NCI-H2171 treated with DMSO at 0.1 percent for 48 hours (cell line): ENCODE measurements at regions not wholly inside any gene's neighbourhood (a gene's known extent, or its start where the extent isn't known, plus 50 kb on each side); places are given as distances from the start of the nearest gene placed in this dataset.
"Not testable (repeated sequence)": the region's sequence is repeated elsewhere in the genome, so short reads cannot be mapped to it uniquely, and the experiment has no call there.

Experiments
- DNase-seq: peaks from one replicate; lab custom pipeline; 2025; lab: John Stamatoyannopoulos, UW

DNA sequence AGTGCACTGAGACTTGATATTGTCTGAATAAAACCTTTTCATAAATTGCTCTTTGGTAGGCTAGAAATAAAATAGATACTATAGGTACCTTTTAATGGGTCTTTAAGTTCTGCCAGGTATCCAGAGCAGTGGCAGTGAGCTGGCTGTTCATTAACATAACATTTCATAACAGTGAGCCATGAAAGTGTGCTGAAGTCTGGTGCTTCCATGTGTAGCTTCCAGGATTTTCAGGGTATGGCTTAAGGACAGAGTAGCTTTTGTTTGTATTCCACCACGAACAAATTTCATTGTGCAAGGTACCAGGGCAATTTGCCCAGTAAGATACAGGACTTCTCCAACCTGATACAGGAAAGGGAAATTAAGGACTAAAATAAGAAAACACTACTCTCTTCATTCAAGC, 124.7 kb upstream of the NANOGP8 start:
- DNase-seq = no peak

DNA sequence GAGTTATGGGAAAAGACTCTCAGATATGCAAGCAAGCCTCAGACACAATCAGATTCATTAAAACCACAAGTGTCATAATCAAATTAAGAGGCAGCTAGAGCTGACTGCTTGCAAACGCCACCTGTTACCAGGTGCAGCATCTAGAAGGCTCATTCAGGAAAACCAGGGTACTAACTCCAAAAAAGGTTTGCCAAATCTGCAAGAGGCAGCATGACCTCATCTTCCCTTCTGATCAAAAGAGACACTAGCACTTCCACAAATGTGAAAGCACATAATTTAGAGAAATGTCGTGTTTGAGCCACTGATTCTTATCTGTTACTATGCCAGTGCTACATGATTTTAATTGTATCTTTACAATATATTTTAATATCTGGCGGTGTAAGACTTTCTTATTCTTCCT, 123.3 kb upstream of the NANOGP8 start:
- no peak for DNase-seq

DNA sequence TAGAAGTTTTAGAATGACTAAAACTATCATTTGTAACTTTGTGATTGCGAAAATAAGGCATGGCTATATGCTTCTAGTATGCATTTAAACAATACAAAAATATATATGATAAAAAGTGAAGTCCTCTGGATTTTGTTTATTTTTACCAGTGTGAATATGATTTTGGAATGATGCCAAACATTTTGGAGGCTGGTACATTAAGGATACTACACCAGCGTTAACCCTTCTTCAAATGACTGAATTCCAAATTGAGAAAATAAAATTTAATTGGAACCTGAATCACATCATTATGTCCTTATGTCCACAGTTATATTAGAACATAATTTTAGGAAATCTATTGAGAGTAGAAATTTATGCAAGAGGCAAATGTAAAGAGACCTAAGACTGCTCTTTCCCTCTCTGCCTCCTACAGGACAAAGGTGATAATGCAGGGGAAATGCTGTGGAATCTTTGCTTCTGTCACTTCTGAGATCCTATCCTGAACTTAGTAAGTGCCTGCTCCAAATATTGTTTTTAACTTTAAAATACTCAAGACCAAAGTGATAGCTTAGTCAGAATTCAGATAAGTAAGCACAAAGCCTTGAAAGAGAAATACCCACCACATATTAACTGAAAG, 121.1 kb upstream of the NANOGP8 start:
- DNase-seq = no peak

DNA sequence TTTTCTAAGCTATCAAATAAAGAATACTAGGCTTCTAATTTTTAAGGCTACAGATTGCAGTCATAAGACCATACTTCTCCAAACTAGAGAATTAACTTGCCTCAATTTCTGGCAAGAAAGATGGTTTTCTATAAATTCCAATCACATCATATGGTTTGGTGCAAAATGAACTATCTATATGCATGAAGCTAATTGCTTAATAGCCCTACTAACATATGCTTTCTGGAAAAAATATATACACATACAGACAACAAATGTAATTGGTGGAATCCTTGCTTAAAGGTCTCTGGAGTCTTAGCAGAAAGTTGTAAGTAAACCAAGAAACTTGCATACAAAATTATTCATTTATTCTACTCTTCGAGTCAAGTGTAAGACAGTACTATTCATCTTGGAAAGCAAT, 113.1 kb upstream of the NANOGP8 start:
- DNase-seq = no peak

DNA sequence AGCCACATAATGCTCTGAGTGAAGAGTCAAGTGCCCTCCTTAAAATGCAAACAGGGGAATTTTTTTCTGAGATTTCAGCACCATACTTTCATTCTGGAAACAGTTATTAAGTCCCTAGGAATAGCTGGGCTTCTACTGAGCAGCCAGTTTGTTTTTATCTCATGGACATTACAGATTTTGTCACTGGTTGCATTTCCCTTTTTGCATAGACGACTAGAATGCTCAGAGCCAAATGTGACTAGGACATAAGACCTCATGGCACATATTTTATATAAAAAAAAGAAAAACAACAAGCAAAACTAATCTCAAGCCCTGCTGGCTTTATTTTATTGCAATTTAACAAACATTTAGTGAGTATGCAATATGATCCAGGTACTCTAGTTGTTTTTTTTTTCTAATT, 112.7 kb upstream of the NANOGP8 start:
- no peak for DNase-seq

DNA sequence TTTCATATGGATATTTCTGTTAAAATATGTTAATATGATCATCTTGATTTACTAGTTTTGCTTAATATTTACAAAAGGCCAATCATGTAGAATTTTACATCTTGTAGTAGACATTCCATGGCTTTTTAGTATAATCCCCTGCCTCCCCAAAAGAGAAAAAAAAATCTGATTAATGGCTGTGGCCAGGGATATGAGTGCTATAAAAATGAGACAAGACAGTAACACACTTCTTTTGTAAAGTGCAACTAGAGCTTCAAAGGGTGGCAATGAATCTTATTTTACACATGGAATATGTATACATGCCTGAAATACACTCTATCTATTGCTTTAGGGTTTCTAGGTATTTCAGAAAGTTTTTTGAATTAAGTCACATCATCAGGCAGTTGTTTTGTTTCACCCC, 112.2 kb upstream of the NANOGP8 start:
- DNase-seq = no peak

DNA sequence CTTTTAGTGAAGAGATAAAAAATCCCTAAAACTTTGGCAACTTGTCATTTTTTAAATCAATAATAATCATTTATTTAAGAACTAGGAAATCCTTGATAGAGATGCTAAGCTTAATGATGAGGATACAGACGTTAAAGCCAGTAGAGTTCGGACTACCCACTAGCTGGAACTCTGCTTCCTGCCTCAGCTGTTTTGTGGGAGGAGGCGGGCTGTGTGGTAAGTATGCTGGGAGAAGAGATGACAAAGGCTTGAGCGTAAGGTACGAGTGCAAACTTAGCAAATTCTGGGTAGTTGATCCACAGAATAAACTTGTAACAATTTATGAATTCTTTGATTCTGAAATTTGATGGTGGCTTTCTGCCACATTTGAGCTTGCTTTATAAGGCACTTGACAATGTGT, 111.2 kb upstream of the NANOGP8 start:
- DNase-seq = no peak

DNA sequence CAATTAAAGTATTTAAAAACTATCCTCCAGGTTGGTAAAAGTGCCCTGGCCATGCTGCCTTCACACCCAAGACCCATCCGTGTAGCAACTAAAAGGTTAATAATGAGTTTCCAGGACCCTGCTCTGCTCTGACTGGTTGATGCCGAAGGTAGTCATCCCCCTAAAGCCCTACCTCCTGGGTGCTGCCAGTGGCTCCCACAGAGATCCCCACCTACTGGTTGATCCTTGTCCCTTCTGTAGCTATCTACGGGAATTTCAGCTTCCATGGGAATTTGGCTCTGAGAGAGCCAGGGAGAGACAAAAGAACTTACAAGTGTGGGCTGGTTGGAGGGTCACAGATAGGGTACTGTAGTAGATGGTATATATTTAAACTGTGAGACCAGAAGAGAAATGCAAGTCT, 110.6 kb upstream of the NANOGP8 start:
- no peak for DNase-seq

DNA sequence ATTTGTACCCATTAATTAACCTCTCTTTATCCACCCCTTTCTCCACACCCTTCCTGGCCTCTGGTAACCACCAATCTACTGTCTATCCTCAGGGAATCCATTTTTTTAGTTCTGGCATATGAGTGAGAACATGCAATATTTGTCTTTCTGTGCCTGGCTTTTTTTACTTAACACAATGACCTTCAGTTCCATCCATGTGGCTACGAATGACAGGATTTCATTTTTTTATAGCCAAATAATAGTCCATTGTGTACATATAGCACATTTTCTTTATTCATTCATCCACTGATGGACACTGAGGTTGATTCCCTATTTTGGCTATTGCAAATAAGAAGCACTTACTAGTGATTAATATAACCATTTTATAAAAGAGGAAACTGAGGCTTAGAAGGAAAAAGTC, 109.9 kb upstream of the NANOGP8 start:
- DNase-seq = no peak

DNA sequence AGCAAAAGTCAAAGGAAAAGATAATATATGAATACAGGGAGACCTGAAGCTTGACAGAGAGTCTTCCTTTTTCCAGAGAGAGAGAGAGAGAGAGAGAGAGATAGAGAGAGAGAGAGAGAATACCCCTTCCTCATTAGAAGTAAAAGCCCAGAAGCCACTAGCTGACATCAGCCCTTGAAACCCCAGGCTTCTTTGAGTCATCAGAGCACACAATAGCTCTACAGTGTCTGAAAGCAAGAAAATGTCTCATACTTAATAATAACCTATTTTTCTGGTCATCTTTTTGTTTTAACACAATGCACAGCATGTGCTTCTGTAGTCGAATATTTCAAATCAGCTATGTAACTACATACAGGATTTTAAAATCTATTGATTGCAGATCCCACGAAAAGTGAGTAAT, 109.2 kb upstream of the NANOGP8 start:
- no peak for DNase-seq

DNA sequence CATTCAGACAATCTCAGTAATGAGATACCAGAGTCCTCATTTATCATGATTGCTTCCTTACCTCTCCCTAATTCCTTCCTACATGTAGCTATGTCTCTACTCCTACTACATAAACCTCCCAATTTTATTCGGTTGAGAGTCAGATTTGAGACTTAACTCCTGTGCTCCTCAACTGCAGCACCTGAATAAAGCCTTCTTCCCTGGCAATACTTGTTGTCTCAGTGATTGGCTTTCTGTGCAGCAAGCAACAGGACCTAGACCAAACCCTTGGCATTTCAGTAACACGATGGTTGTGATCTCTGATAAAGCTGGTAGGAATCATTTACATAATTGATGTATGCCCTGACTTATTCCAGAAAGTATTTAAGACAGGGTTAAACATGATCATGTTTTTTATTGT, 106.7 kb upstream of the NANOGP8 start:
- no peak for DNase-seq

DNA sequence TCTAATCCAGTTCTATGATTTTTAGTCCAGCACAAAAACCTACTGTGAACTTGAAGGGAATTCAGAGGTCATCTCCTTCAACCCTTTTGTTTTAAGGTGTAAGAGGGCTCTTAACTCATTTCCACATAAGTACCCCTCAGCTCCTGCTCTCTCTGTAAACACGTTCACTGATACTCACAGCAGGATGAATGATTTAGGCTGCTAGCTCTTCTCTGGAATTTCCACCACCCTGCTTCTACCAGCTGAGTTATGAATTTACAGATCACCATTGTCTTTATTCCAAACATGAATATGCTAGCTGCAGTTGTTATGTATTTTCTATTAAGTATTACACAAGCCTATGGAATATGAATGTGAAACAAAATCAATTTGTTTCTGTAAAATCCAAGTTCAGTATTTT, 101.3 kb upstream of the NANOGP8 start:
- DNase-seq = no peak

DNA sequence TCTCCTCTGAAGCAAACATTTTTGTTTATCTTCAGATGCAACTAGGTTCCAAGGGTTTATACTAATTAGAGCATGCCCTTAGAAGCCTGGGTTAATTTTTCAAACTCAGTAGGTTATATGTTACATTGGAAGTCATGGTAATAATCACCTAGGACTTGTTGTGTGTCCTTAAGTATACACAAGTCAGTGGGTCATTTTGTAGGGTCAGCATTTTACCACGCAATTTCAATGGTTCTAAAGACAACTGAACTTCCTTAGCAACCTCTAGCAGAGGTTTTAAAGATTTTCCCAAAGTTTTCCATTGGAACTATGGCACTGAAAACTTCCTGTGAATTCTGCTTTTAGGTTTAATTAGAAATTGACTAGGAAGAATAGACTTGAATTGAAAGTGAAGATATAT, 99.6 kb upstream of the NANOGP8 start:
- no peak for DNase-seq

DNA sequence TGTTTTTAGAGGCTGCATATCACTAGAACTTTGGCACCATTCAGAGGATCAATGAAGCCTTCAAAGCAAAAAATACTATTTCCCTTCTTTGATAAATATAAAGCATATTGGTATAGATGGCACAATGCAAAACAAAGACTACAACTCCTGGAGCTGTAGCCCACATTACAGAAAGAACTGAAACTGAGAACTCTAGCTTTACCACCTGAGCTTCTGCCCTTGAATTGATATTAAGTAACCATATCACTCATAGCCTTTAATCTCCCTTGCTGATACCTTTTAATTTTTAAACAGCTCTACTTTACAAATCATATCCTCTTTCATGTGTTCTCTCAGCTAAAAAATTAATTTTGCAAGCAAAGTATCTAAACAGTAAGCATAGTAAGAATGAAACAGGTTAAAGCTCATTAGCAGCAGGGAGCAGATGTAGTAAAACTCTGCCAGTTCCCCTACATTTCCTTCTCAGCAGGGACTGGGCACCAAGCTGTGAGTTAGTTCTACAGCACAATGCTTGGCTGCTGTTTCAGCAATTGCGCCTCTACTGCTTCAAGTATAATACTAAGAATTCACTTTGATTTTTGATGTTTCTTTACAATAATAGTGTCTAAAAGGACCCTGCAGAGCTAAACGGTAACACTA, 97.9 kb upstream of the NANOGP8 start:
- no peak for DNase-seq

DNA sequence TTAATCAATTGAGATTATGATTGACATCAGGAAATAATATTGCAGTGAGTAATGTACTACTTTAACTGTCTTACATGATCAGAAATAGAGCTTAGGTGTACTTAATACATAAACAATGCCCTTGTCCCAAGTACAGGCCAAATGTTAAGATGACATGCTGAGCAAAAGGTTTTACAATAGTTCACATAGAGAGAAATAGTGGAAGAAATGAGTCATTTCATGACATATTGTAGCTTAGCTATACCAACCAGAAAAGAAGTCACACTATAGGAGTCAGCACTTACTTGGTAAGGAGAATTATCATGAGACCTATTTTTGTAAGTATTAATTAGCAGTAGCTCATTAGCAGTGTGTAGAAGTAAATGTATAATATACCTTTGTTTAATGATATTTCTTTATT, 96.4 kb upstream of the NANOGP8 start:
- no peak for DNase-seq

DNA sequence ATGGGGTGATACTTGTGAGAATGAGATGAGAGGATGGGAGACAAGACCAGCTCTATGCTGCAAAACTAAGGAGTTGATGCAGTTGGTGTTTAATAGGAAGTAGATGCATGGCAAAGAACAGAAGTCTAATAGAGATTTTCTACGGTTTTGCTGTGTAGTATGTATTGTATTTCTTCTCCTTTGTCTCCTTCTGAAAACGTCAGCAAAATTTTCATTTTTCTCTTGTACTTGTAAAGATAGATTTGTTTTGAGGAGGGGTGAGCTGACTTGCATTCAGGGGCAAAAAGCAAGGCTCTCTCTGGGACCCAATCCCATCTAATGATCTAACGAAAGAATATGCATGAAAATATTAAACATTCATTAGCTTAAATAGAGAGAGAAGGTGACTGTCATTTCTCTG, 94.6 kb upstream of the NANOGP8 start:
- DNase-seq = no peak

DNA sequence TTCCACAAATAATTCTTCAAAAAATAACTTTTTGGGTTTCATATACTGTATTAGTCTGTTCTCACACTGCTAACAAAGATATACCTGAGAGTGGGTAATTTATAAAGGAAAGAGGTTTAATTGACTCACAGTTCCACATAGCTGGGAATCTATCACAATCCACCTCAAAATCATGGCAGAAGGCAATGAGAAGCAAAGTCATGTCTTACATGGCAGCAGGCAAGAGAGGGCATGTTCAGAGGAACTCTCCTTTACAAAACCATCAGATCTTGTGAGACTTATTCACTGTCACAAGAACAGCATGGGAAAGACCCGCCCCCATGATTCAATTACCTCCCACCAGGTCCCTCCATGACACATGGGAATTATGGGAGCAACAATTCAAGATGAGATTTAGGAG, 93.1 kb upstream of the NANOGP8 start:
- not testable (repeated sequence) for DNase-seq

DNA sequence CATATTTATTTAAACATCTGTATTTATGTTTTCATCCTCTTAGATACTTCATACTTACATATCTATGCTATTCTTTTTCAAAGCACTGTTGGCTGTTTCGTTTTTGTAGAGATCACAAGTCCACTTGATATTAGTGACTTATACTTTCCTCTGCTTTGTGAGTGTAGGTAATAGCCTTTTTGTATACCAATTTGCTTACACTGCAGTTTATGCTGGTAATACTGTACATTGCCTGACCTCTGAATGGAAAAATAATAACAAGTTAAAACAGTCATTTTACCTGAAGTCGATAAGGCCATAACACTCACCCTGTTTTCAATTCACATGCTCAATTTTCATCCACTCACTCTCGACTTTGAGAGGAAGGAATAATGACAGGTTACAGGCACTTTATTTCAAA, 89.9 kb upstream of the NANOGP8 start:
- DNase-seq = no peak

DNA sequence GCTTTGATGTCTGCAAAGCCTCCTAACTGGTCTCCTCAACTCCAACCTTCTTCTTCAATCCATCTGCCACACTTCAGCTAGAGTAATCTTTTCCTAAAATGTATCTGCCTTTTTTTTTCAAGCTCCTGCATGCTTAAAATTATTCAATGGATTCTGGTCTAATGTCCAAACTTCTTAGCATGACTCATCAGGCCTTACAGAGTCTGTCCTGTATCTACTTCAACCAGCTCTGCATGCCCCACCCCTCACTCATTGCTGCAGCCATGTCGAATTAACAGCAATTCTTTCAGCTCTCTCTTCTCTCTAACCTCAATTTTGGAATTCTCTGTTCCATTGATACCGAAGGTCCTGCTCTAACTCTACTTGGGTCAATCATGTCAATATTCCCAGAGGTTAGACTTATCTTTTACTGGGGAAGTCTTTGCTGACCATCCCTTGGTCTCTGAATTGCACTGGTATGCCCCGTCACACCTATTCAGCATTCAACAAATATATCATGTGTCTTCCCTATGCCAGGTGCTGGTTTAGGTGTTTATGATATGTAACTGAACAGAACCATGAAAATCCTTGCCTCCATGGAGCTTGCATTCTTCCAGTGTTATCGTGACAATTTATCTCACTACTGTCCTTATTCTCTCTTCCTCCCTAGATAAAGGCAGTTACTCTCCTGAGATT, 88.5 kb upstream of the NANOGP8 start:
- DNase-seq = no peak

DNA sequence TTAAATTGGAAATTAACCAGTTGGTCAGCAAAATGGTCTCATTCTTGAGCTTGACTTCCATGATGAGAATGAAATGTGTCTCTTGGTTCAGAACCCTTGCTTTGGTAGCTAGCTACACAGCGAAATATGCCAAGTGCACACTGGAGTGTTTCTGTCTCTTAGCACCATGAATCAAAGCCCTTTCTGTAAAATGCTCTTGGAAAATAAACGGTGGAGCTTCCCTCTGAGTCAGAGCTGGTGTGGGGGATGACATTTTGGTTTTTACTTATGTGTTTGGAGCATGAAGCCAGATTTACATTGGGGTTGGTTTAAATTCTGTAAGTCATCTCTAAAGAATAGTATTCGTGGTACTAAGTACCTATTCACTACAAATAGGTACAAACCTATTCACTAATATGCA, 85.1 kb upstream of the NANOGP8 start:
- no peak for DNase-seq

DNA sequence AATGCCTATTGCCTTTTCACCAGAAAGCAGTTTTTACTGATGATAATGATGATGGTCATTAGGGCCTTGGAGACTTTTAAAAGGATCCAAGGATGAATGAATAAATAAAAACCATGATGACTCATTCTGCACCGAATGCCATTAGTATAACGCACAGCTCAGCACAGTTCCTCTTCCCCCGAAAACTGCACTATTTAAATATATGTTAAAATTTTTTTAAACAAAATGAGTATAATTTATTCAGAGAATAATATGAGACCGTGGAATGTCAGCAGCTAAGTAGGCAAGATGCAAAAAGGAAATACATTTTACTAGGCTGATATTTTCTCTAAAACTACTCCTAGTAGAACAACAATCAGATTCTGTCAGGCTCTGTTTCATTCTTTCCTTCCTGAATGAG, 83.4 kb upstream of the NANOGP8 start:
- no peak for DNase-seq

DNA sequence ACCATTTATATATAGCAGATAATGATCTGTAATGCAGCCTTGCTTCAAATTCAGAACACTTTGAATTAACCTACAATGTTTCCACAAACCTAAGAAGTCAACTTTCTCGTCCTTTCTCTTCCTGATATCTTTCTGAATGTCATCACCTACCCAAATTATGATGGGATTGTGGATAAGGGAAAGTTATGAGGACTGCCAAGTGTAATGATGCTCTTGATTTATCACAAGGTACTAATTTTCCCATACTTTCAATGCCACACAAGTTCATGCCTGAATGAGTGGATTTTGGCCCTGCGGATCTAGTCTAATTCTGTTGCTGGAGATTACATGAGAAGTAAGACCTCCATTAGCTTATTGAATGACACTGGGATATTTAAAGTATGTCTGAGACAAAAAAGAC, 82.6 kb upstream of the NANOGP8 start:
- DNase-seq = no peak

DNA sequence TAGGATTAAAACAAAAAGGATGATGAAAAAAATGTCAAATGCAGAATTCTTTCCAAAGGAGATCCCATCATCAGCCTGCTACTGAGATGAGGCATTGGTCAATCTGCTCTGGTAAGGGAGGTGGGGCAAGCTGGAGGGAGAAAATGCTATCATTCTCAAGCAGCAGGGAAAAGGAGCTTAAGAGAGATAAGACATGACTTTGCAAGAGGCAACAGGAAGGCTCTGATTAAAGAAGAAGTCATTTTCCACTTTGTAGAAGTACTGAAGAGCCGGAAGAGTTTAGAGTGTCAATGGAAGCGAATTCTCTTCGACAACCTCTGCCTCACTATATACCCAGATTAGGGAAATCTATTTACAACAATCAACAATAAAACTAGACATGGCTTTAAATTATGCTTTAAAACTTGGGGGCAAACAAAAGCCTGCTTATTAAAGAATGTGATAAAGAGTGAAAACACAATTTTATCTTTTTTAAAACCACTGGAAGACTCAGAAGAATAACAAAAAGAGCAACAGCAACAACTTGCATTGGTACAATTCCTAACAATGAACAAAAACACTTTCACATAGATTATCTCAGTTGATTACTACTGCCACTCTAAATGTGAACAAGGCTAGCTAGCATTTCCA, 81.8 kb upstream of the NANOGP8 start:
- no peak for DNase-seq
